ENCODE measurements at regions not wholly inside any gene's neighbourhood (a gene's known extent, or its start where the extent isn't known, plus 50 kb on each side); places are given as distances from the start of the nearest gene placed in this dataset.

GRCh38 chr18:10274301-10274700, 180.1 kb upstream of the APCDD1 start:
- TF ChIP-seq CTCF (IDR thresholded peaks at IDR 0.05; ENCODE audit: poor library complexity) (no peak), EZH2phosphoT487 (IDR thresholded peaks at IDR 0.05; ENCODE audit: low read depth, severe bottlenecking, unreplicated experiment) (no peak), EZH2 (IDR thresholded peaks at IDR 0.05; ENCODE audit: borderline replicate concordance) (no peak)

Data from hepatocyte (in vitro differentiated cells).